RWPE1 (cell line): ENCODE measurements at regions not wholly inside any gene's neighbourhood (a gene's known extent, or its start where the extent isn't known, plus 50 kb on each side); places are given as distances from the start of the nearest gene placed in this dataset.

Experiments used
- CTCF ChIA-PET: fragments of 350-600 bp; sonication (Branson Sonifier 250); formaldehyde crosslinking; extraction: SDS; loops from one replicate; lab custom pipeline; 2021; lab: Yijun Ruan, JAX
- POLR2A ChIA-PET: fragments of 400-600 bp; formaldehyde crosslinking; extraction: SDS; loops from one replicate; lab custom pipeline; 2020; ENCODE audit warnings: antibody characterized with exemption; ENCODE audit not compliant: low non-redundant PET; lab: Yijun Ruan, JAX
- DNase-seq: peaks from one replicate; pipeline ENCODE4 v3.0.0; 2012; ENCODE audit warnings: low spot score
- H3K27ac ChIP-seq: fragments of 450-650 bp; 2 replicates; pipeline ENCODE4 v1.5.1; 2017
- CTCF ChIP-seq: fragments of 450-650 bp; conservative IDR thresholded peaks from 2 replicates; pipeline ENCODE4 v1.5.1; 2017; ENCODE audit warnings: low read depth, mild to moderate bottlenecking

DNA sequence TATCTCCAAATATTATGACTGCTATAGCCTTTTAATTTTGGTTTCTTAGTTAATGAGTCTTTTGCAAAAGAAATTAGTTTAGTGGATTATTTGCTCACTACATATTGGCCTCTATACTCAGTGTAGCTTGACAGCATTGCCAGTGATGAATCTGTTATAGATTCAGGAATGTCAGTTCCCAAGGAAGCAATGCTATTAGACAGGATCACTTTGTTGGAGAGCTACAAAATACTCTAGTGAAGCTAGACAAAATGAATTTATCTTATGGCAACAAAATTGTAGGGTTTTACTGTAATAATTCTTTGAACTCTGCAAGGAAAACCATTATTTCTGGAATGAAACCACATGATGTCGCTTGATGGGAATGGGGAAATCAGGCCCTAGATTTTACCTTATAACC, 543.3 kb downstream of the SQOR start:
- no peak for TF ChIP-seq CTCF
- ChIA-PET POLR2A (no interaction called here), CTCF (no interaction called here)
- no peak overlapping the region for H3K27ac ChIP-seq
- DNase-seq = no peak

- POLR2A ChIA-PET = no interaction called here
- DNase-seq = no peak
- no peak for TF ChIP-seq CTCF
- H3K27ac ChIP-seq = no peak overlapping the region
- CTCF ChIA-PET = no interaction called here
These were observed 572.5 kb downstream of the SQOR start for GRCh38 chr15:46207341-46207740.

DNA sequence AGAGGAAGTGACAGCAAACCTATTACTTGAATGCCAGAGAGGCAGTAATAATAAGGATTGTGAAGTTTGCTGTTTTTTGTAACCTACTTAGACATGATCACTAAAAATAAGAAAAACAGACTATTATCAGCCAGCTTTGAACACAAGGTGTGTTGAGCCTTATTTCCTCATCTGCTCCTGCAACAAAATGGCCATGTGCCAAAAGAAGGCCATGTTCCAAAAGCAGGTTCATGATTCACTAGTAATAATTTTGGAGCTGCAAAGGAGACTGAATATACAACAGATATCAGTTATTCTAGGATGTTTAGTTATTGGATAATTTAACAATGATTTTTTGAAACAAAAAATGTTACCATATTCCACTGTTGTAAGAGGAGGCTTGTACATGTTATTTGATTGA, 578.7 kb downstream of the SQOR start:
- DNase-seq = no peak
- ChIA-PET CTCF (no interaction called here), POLR2A (no interaction called here)
- no peak for TF ChIP-seq CTCF
- no peak overlapping the region for H3K27ac ChIP-seq

- no peak for TF ChIP-seq CTCF
- ChIA-PET CTCF (no interaction called here), POLR2A (no interaction called here)
- no peak for DNase-seq
- no peak overlapping the region for H3K27ac ChIP-seq
These were observed 588.0 kb downstream of the SQOR start for GRCh38 chr15:46222826-46223225.

DNA sequence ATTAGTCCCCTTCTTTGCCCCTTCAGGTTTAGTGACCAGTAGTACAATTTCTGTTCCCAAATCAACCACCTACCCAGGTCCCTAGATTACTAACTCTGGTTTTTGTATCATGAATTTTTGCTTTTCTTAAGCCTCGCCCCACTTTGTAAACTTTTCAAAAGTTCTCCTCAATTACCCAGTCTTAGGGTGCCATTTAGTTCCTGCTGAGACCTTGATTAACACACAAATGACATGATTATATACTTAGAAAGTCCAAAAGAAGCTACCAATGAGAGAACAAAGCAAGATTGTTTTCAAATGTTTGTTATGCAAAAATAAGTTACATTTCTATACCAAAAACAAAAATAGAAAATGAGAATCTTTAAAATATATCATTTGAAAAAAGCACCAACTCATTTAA, 594.4 kb downstream of the SQOR start:
- no peak for DNase-seq
- H3K27ac ChIP-seq = no peak overlapping the region
- TF ChIP-seq CTCF = no peak
- ChIA-PET CTCF (interaction anchor here (0.6 kb wide), 1 partner anchor 55 kb away, joined by 5 read pairs; no protein-coding TSS in a partner anchor), POLR2A (no interaction called here)

DNA sequence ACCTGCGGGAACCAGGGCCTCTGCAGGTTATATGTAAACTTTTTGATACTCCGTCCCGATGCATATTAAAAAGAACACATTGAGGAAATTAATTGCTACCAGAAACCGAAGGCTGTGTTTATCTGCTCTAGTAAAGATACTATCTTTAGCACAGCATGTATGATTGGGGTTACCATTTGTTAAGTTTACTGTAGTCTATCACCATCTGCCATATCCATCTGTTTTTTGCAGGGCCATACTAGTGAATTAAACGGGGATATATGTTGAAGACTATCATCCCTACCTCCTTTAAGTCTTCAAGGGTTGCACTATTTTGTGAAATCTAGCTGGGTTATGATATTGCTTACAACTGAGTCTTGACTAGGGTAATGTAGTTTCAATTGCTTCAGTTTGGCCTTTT, 597.0 kb downstream of the SQOR start:
- ChIA-PET POLR2A (no interaction called here), CTCF (no interaction called here)
- no peak for TF ChIP-seq CTCF
- DNase-seq = no peak
- H3K27ac ChIP-seq = no peak overlapping the region

- POLR2A ChIA-PET = no interaction called here
These were observed 597.6 kb downstream of the SQOR start for GRCh38 chr15:46232471-46232870.

More at GRCh38 chr15:46232471-46232870, 597.6 kb downstream of the SQOR start:
- no peak overlapping the region for H3K27ac ChIP-seq
- DNase-seq = no peak
- TF ChIP-seq CTCF = no peak
- CTCF ChIA-PET = no interaction called here
